Stromal cell of bone marrow (primary cell): ENCODE measurements at regions not wholly inside any gene's neighbourhood (a gene's known extent, or its start where the extent isn't known, plus 50 kb on each side); places are given as distances from the start of the nearest gene placed in this dataset.
"Not testable (repeated sequence)": the region's sequence is repeated elsewhere in the genome, so short reads cannot be mapped to it uniquely, and the experiment has no call there.

Experiments used
- DNase-seq: peaks from one replicate; pipeline ENCODE4 v3.0.0-alpha.2; 2012; ENCODE audit warnings: low read depth

- no peak for DNase-seq
Measured at GRCh38 chr3:5692446-5692845, 504.9 kb downstream of the EDEM1 start.

GRCh38 chr3:5694266-5694665 lies 506.8 kb downstream of the EDEM1 start:
- no peak for DNase-seq

- DNase-seq, result no peak
Measured at GRCh38 chr3:5698851-5699250, 511.3 kb downstream of the EDEM1 start.

GRCh38 chr3:5699313-5699712 lies 511.8 kb downstream of the EDEM1 start:
- no peak for DNase-seq

- no peak for DNase-seq
Measured at GRCh38 chr3:5699811-5700210, 512.3 kb downstream of the EDEM1 start.

- DNase-seq, result not testable (repeated sequence)
Measured at GRCh38 chr3:5701005-5701404, 513.5 kb downstream of the EDEM1 start.

- DNase-seq, result no peak
Measured at GRCh38 chr3:5707794-5708193, 520.3 kb downstream of the EDEM1 start.

GRCh38 chr3:5709714-5710113 lies 522.2 kb downstream of the EDEM1 start:
- no peak for DNase-seq

- DNase-seq, result no peak
Measured at GRCh38 chr3:5710718-5711117, 523.2 kb downstream of the EDEM1 start.

GRCh38 chr3:5717254-5717653 lies 529.7 kb downstream of the EDEM1 start:
- no peak for DNase-seq

- DNase-seq, result not testable (repeated sequence)
Measured at GRCh38 chr3:5719668-5720067, 532.2 kb downstream of the EDEM1 start.

- DNase-seq, result no peak
Measured at GRCh38 chr3:5725801-5726200, 538.3 kb downstream of the EDEM1 start.

- DNase-seq, result no peak
Measured at GRCh38 chr3:5726621-5727020, 539.1 kb downstream of the EDEM1 start.

- DNase-seq, result no peak
Measured at GRCh38 chr3:5727743-5728484, 540.4 kb downstream of the EDEM1 start.

- DNase-seq, result no peak
Measured at GRCh38 chr3:5729852-5730251, 542.3 kb downstream of the EDEM1 start.

GRCh38 chr3:5731100-5731499 lies 543.6 kb downstream of the EDEM1 start:
- DNase-seq, result no peak

GRCh38 chr3:5732081-5732480 lies 544.6 kb downstream of the EDEM1 start:
- no peak for DNase-seq

GRCh38 chr3:5733995-5734394 lies 546.5 kb downstream of the EDEM1 start:
- DNase-seq, result no peak

GRCh38 chr3:5735896-5736295 lies 548.4 kb downstream of the EDEM1 start:
- no peak for DNase-seq

- no peak for DNase-seq
Measured at GRCh38 chr3:5739299-5739935, 551.9 kb downstream of the EDEM1 start.

- DNase-seq, result no peak
Measured at GRCh38 chr3:5739949-5740348, 552.4 kb downstream of the EDEM1 start.

- DNase-seq, result no peak
Measured at GRCh38 chr3:5741017-5741416, 553.5 kb downstream of the EDEM1 start.

GRCh38 chr3:5750091-5750490 lies 562.6 kb downstream of the EDEM1 start:
- no peak for DNase-seq
